Parathyroid adenoma (tissue), 2 donors: ENCODE measurements at regions not wholly inside any gene's neighbourhood (a gene's known extent, or its start where the extent isn't known, plus 50 kb on each side); places are given as distances from the start of the nearest gene placed in this dataset.

ENCODE experiments used
- H2AFZ ChIP-seq: fragments of 300-600 bp; sonication (generic); one replicate; pipeline ENCODE4 v1.7.0; 2017; ENCODE audit warnings: antibody characterized with exemption, mild to moderate bottlenecking
- H3K27ac ChIP-seq: fragments of 300-600 bp; sonication (generic); one replicate; pipeline ENCODE4 v1.7.0; 2017
- H3K27me3 ChIP-seq: fragments of 300-600 bp; sonication (generic); one replicate; pipeline ENCODE4 v1.7.0; 2017; ENCODE audit warnings: low read length; ENCODE audit not compliant: control insufficient read depth, insufficient read depth
- H3K36me3 ChIP-seq: fragments of 300-600 bp; sonication (generic); one replicate; pipeline ENCODE4 v1.7.0; 2017; ENCODE audit warnings: low read length; ENCODE audit not compliant: control insufficient read depth, insufficient read depth
- H3K4me1 ChIP-seq: fragments of 300-600 bp; sonication (generic); one replicate; pipeline ENCODE4 v1.7.0; 2017; ENCODE audit warnings: control low read depth
- H3K4me2 ChIP-seq: fragments of 300-600 bp; sonication (generic); one replicate; pipeline ENCODE4 v1.7.0; 2017; ENCODE audit warnings: low read length
- H3K4me3 ChIP-seq: fragments of 300-600 bp; sonication (generic); one replicate; pipeline ENCODE4 v1.7.0; 2017; ENCODE audit warnings: low read depth, low read length
- H3K79me2 ChIP-seq: fragments of 300-600 bp; sonication (generic); one replicate; pipeline ENCODE4 v1.7.0; 2017; ENCODE audit warnings: control low read depth
- H3K9ac ChIP-seq: fragments of 300-600 bp; sonication (generic); one replicate; pipeline ENCODE4 v1.7.0; 2017; ENCODE audit warnings: mild to moderate bottlenecking
- H3K9me3 ChIP-seq: fragments of 300-600 bp; sonication (generic); one replicate; pipeline ENCODE4 v1.7.0; 2017; ENCODE audit warnings: low read length; ENCODE audit not compliant: control insufficient read depth
- TF ChIP-seq, protein P1 (sequence below): fragments of 300-600 bp; sonication (generic); IDR thresholded peaks from one replicate; pipeline ENCODE4 v1.7.0; 2017; ENCODE audit warnings: antibody characterized with exemption, mild to moderate bottlenecking
- donor health status: primary hyperparathyroidism.

DNA sequence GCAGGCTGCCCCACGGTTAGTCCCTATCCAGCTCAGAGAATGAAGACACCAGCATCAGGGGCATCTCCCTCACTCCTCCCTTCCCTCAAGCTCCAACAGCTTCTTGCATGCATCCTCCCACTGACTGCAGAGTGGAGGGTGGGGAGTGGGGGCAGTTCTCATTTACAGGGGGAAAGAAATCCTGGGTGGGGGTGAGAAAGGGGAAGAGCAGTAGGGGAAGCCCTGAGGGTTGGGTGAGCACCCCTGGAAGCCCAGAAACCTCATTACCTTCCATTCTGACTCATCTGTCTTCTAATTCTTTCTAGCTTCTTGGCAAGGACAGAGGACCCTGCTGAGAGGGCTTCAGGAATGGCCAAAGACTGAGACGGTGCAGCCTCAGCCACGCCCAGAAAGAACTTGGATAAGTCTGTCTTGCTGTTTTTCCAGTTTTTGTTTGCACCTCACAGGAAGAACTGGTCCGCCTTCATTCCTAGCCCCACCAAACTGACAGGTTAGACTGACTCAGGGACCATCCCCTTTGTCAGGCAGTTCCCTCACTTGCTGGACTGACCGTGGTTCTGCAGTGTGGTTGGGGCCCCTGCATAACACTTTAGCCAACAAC lies 52.5 kb upstream of the WSB1 start:
- no peaks in the 10 kb centered on the region for H3K27me3 ChIP-seq
- peak overlapping the region; percentile 8 for H2AFZ ChIP-seq
- peaks cover 13% of the 10 kb centered on the region for H3K4me1 ChIP-seq
- TF ChIP-seq, protein P1, sequence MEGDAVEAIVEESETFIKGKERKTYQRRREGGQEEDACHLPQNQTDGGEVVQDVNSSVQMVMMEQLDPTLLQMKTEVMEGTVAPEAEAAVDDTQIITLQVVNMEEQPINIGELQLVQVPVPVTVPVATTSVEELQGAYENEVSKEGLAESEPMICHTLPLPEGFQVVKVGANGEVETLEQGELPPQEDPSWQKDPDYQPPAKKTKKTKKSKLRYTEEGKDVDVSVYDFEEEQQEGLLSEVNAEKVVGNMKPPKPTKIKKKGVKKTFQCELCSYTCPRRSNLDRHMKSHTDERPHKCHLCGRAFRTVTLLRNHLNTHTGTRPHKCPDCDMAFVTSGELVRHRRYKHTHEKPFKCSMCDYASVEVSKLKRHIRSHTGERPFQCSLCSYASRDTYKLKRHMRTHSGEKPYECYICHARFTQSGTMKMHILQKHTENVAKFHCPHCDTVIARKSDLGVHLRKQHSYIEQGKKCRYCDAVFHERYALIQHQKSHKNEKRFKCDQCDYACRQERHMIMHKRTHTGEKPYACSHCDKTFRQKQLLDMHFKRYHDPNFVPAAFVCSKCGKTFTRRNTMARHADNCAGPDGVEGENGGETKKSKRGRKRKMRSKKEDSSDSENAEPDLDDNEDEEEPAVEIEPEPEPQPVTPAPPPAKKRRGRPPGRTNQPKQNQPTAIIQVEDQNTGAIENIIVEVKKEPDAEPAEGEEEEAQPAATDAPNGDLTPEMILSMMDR = no peak
- H3K4me2 ChIP-seq = no peak overlapping the region
- no peak overlapping the region for H3K9ac ChIP-seq
- H3K27ac ChIP-seq = no peak overlapping the region
- no peaks in the 10 kb centered on the region for H3K79me2 ChIP-seq
- no peaks in the 10 kb centered on the region for H3K36me3 ChIP-seq
- no peak overlapping the region for H3K4me3 ChIP-seq
- H3K9me3 ChIP-seq = no peaks in the 10 kb centered on the region

DNA sequence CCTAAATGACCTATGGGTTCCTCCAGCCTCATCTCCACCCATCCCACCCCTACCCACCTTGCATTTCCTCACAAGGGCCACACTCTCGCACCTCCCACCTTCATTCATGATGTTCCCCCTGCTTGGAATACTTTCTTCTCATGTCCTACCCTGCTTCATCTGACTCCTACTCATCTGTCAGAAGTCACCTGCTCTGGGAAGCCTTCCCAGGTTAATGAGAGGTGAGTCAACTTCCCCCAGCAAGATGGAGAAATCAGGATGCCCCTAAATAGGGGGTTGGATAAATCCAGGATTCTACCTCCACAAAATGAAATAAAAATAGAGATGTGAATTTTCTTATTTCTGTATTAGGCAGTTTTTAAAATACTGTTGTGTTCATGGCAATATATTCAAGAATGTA lies 51.0 kb upstream of the WSB1 start:
- Histone ChIP-seq H3K36me3 (no peaks in the 10 kb centered on the region), H2AFZ (no peak overlapping the region), H3K4me3 (no peak overlapping the region), H3K4me1 (peaks cover 16% of the 10 kb centered on the region), H3K79me2 (no peaks in the 10 kb centered on the region), H3K9me3 (no peaks in the 10 kb centered on the region), H3K27ac (no peak overlapping the region), H3K9ac (no peak overlapping the region), H3K4me2 (no peak overlapping the region), H3K27me3 (no peaks in the 10 kb centered on the region)
- TF ChIP-seq, protein P1 = no peak

DNA sequence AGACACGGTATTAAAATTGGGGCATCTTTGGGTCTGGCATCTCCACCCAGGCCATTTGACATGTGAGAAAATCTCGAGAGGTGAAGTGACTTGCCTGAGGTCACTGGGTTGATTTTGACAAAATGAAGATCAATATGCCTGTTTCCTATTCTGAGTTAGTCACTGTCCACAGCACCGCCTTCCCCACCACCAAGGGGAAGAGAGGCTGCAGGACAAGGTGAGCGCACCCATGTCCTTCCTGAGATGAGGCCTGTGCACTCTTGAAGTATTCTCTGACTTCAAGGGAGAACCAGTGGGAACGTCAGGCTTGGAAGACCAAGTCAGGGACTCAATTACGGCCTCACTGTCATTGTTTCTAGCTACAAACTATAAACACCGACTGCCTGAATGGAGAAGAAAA lies 49.9 kb upstream of the WSB1 start:
- Histone ChIP-seq H3K9me3 (no peaks in the 10 kb centered on the region), H3K9ac (no peak overlapping the region), H3K4me3 (no peak overlapping the region), H3K4me2 (no peak overlapping the region), H2AFZ (no peak overlapping the region), H3K4me1 (peaks cover 16% of the 10 kb centered on the region), H3K27ac (peak overlapping the region; percentile 51), H3K79me2 (no peaks in the 10 kb centered on the region), H3K36me3 (no peaks in the 10 kb centered on the region), H3K27me3 (no peaks in the 10 kb centered on the region)
- TF ChIP-seq, protein P1 = no peak
